ENCODE measurements at regions not wholly inside any gene's neighbourhood (a gene's known extent, or its start where the extent isn't known, plus 50 kb on each side); places are given as distances from the start of the nearest gene placed in this dataset.

GRCh38 chr6:106011476-106011875 lies 74.7 kb upstream of the PRDM1 start:
- TF ChIP-seq REST (IDR thresholded peaks at IDR 0.05; ENCODE audit: low read depth, low read length) (no peak), EZH2phosphoT487 (IDR thresholded peaks at IDR 0.05; ENCODE audit: borderline replicate concordance, low read depth) (no peak), FOXJ3 (CRISPR knock-in tag; IDR thresholded peaks at IDR 0.05) (no peak)
